ENCODE measurements at regions not wholly inside any gene's neighbourhood (a gene's known extent, or its start where the extent isn't known, plus 50 kb on each side); places are given as distances from the start of the nearest gene placed in this dataset.

DNA sequence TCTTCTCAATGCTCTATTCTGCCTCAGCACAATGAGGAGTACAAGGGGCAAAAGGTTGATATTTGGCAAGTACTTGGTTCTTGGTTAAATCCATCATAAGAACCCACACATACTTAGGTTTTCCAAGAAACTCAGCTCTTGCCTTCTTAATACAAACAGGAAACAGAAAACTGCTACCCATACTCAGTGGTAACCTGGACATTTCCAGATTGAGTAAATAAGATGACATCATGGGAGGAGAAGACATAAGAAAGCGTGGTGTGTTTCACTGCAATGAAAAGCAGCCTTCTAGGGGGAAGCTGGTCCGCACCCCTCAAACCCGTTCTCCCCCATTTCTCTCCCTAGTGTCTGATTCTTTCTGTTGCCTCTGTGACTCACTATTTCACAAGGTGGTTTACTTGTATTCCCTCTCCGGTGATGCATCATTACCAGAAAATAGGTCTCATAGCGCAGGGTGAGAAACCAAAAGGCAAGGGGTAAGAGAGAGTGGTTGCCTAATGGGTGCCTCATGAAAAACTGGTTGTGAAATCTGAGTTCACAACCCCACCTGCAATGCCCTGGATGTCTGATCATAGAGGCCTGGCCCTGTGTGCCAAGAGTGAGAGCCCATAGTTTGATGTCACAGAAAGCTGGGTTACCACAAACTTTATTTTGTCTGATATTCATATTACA, 326.5 kb upstream of the TBX3 start:
- Histone ChIP-seq H4K5ac (ENCODE audit: insufficient read length, low read depth, low read length) (no peak overlapping the region), H4K8ac (ENCODE audit: extremely low read depth, insufficient read depth, low read length) (no peak overlapping the region), H3K27ac (ENCODE audit: low read depth, low read length) (no peak overlapping the region), H2BK5ac (ENCODE audit: low read depth, low read length) (no peak overlapping the region), H4K20me1 (replicated peaks in 1 of 2; ENCODE audit: control insufficient read depth in 1 of 2, insufficient read depth in 2 of 2, low read length in 2 of 2) (no peaks in the 10 kb centered on the region), H3K4ac (replicated peaks; ENCODE audit: insufficient read length, low read depth, low read length) (no peak overlapping the region), H2BK15ac (ENCODE audit: low read length) (no peak overlapping the region), H2AFZ (ENCODE audit: low read length) (no peak overlapping the region), H3K56ac (replicated peaks; ENCODE audit: insufficient read length, low read depth, low read length) (no peak overlapping the region), H3K23ac (ENCODE audit: insufficient read length) (no peak overlapping the region), H3K9ac (replicated peaks in 1 of 4; ENCODE audit: extremely low read depth in 1 of 4, low read depth in 3 of 4, low read length in 3 of 4) (no peak overlapping the region), H4K91ac (replicated peaks; ENCODE audit: insufficient read length, low read length) (no peak overlapping the region), H3K79me2 (ENCODE audit: control insufficient read depth in 1 of 2, insufficient read depth in 2 of 2, low read length in 2 of 2) (no peaks in the 10 kb centered on the region), H2BK12ac (ENCODE audit: low read depth, low read length) (no peak overlapping the region), H3K18ac (ENCODE audit: extremely low read depth, low read length) (no peak overlapping the region), H3K4me3 (ENCODE audit: extremely low read depth in 1 of 4, insufficient read depth in 2 of 4, low read depth in 3 of 4, low read length in 4 of 4) (no peak overlapping the region), H2AK5ac (ENCODE audit: low read depth, low read length) (no peak overlapping the region), H3K23me2 (ENCODE audit: low read depth, low read length) (peaks cover 2% of the 10 kb centered on the region; the same call in 1 of the 2 replicates), H3K27me3 (replicated peaks in 1 of 4; ENCODE audit: control insufficient read depth in 3 of 4, extremely low read depth in 1 of 4, insufficient read depth in 3 of 4, low read length in 3 of 4) (no peaks in the 10 kb centered on the region), H3K4me2 (ENCODE audit: insufficient read depth in 1 of 2, low read depth in 2 of 2, low read length in 2 of 2) (no peak overlapping the region), H3K36me3 (ENCODE audit: control insufficient read depth in 2 of 4, insufficient read depth in 4 of 4, low read length in 3 of 4) (no peaks in the 10 kb centered on the region), H2BK20ac (ENCODE audit: low read length) (no peak overlapping the region), H3K79me1 (ENCODE audit: low read depth, low read length) (no peaks in the 10 kb centered on the region), H3K4me1 (replicated peaks in 1 of 4; ENCODE audit: control insufficient read depth in 3 of 4, insufficient read depth in 4 of 4, low read length in 3 of 4) (no peaks in the 10 kb centered on the region), H2BK120ac (replicated peaks; ENCODE audit: low read depth, low read length) (no peak overlapping the region), H3K14ac (ENCODE audit: insufficient read length) (no peak overlapping the region), H3K9me3 (ENCODE audit: insufficient read depth in 2 of 2, low read depth in 1 of 2, low read length in 1 of 2) (no peaks in the 10 kb centered on the region)
- ChIA-PET CTCF (ENCODE audit: partially characterized antibody) (interaction anchor here (0.7 kb wide), 1 partner anchor 79 kb away, joined by 3 read pairs; no protein-coding TSS in a partner anchor), POLR2A (ENCODE audit: partially characterized antibody) (no interaction called here)
- 96% methylated on average over 5 of the region's 5 CpGs; no CpG with 5 or more reads in 1 of the 2 experiments for whole genome bisulfite sequencing, 2 experiments (ENCODE audit: extremely low coverage in 1 of 2, insufficient coverage in 1 of 2, insufficient read length in 1 of 2, insufficient replicate concordance in 2 of 2, low coverage in 1 of 2, low lambda C conversion rate in 2 of 2, missing lambda C conversion rate in 1 of 2)
- FAIRE-seq, result no peak
- no peak for DNase-seq (ENCODE audit: low read depth in 1 of 2, low spot score in 2 of 2)
- no peak for TF ChIP-seq CHD1 (IDR thresholded peaks at IDR 0.05; ENCODE audit: low read depth, low read length)
- TF ChIP-seq MAFK (IDR thresholded peaks at IDR 0.05; ENCODE audit: low read depth, low read length), result no peak
- TF ChIP-seq KDM5A (IDR thresholded peaks at IDR 0.05; ENCODE audit: low read length), result no peak
- no peak for TF ChIP-seq TEAD4 (IDR thresholded peaks at IDR 0.05; ENCODE audit: low read depth, low read length)
- no peak for TF ChIP-seq SIRT6 (IDR thresholded peaks at IDR 0.05; ENCODE audit: low read length)
- TF ChIP-seq SAP30 (IDR thresholded peaks at IDR 0.05; ENCODE audit: insufficient read depth, insufficient replicate concordance, low read length), result no peak
- TF ChIP-seq CHD2 (IDR thresholded peaks at IDR 0.05; ENCODE audit: low read length), result no peak
- TF ChIP-seq RAD21 (IDR thresholded peaks at IDR 0.05 in 1 of 2, conservative IDR thresholded peaks at IDR 0.05 in 1 of 2; ENCODE audit: low read depth in 2 of 2, low read length in 2 of 2), result no peak
- TF ChIP-seq JUN (IDR thresholded peaks at IDR 0.05; ENCODE audit: low read depth, low read length), result no peak
- no peak for TF ChIP-seq CBX8 (IDR thresholded peaks at IDR 0.05; ENCODE audit: borderline replicate concordance, low read depth, low read length)
- no peak for TF ChIP-seq HDAC2 (IDR thresholded peaks at IDR 0.05; ENCODE audit: borderline replicate concordance in 1 of 2, low read depth in 2 of 2, low read length in 2 of 2)
- TF ChIP-seq ZNF274 (IDR thresholded peaks at IDR 0.05; ENCODE audit: borderline replicate concordance, extremely low read depth, low read length), result no peak
- no peak for TF ChIP-seq GTF2F1 (IDR thresholded peaks at IDR 0.05; ENCODE audit: borderline replicate concordance, low read depth, low read length)
- no peak for TF ChIP-seq ASH2L (IDR thresholded peaks at IDR 0.05; ENCODE audit: low read length)

Data from H1 (cell line).